K562 (cell line): ENCODE measurements at regions not wholly inside any gene's neighbourhood (a gene's known extent, or its start where the extent isn't known, plus 50 kb on each side); places are given as distances from the start of the nearest gene placed in this dataset.

Experiments
- CTCF ChIP-seq, 3 experiments: IDR thresholded peaks in 2 of 3; conservative IDR thresholded peaks in 1 of 3; 2 replicates each; pipeline ENCODE4 v1.5.1; 2011 to 2012; ENCODE audit warnings: low read length in 3 of 3, mild to moderate bottlenecking in 3 of 3, control low read depth in 2 of 3, improper control_type of control experiment in 1 of 3, inconsistent platforms in 1 of 3, low read depth in 1 of 3, mixed read lengths in 1 of 3, moderate library complexity in 1 of 3; ENCODE audit not compliant: insufficient read depth in 2 of 3
- EZH2 ChIP-seq: IDR thresholded peaks from 2 replicates; pipeline ENCODE4 v1.6.1; 2012; ENCODE audit warnings: low read depth, mild to moderate bottlenecking, inconsistent platforms, low read length, borderline replicate concordance
- FOSL1 ChIP-seq: fragments of 200-800 bp; sonication (Bioruptor generic); conservative IDR thresholded peaks from 2 replicates; pipeline ENCODE4 v1.6.1; 2016; ENCODE audit warnings: missing genetic modification characterization, missing compliant biosample characterization
- IRF1 ChIP-seq: sonication (generic); formaldehyde crosslinking; IDR thresholded peaks from 2 replicates; pipeline ENCODE4 v1.8.0; 2022; ENCODE audit warnings: missing genetic modification reagents, mild to moderate bottlenecking, borderline replicate concordance
- KLF10 ChIP-seq: fragments of 250-450 bp; sonication (Bioruptor Pico); IDR thresholded peaks from 2 replicates; pipeline ENCODE4 v1.6.1; 2021; ENCODE audit warnings: matching md5 sums
- RAD21 ChIP-seq, 2 experiments: fragments of 250-450 bp in 1 of 2; fragments of 450-650 bp in 1 of 2; sonication (Bioruptor Pico) in 1 of 2; formaldehyde crosslinking in 1 of 2; IDR thresholded peaks in 1 of 2; conservative IDR thresholded peaks in 1 of 2; 2 replicates each; pipeline versions ENCODE4 v1.4.0 to v1.8.0; 2020 to 2022; ENCODE audit warnings: mild to moderate bottlenecking in 2 of 2, moderate library complexity in 1 of 2
- TAF7 ChIP-seq: fragments of 450-650 bp; IDR thresholded peaks from 2 replicates; pipeline ENCODE4 v1.6.1; 2016; ENCODE audit warnings: missing genetic modification characterization, missing compliant biosample characterization
- TCF3 ChIP-seq: sonication (generic); formaldehyde crosslinking; IDR thresholded peaks from 2 replicates; pipeline ENCODE4 v1.4.0; 2020; ENCODE audit warnings: mild to moderate bottlenecking, missing genetic modification reagents
- TCF7L2 ChIP-seq: fragments of 150-350 bp; IDR thresholded peaks from 2 replicates; pipeline ENCODE4 v1.6.1; 2016; ENCODE audit warnings: low read depth, mild to moderate bottlenecking, low read length, moderate library complexity
- ZKSCAN1 ChIP-seq: fragments of 150-350 bp; IDR thresholded peaks from 2 replicates; pipeline ENCODE4 v1.6.1; 2016; ENCODE audit warnings: low read depth, low read length

GRCh38 chr16:51549836-51550235, 398.8 kb upstream of the SALL1 start:
- TF ChIP-seq CTCF (IDR thresholded peaks at IDR 0.05 in 2 of 3, conservative IDR thresholded peaks at IDR 0.05 in 1 of 3; ENCODE audit: insufficient read depth in 2 of 3, low read depth in 1 of 3, low read length in 3 of 3) = no peak
- no peak for TF ChIP-seq TAF7 (tag)
- TF ChIP-seq IRF1 (CRISPR knock-in tag) = no peak
- no peak for TF ChIP-seq TCF7L2
- no peak for TF ChIP-seq RAD21 (CRISPR knock-in tag; conservative IDR thresholded peaks at IDR 0.05 in 1 of 2, IDR thresholded peaks at IDR 0.05 in 1 of 2)
- no peak for TF ChIP-seq FOSL1
- TF ChIP-seq KLF10 (CRISPR knock-in tag) = no peak
- TF ChIP-seq TCF3 (CRISPR knock-in tag) = no peak
- no peak for TF ChIP-seq ZKSCAN1
- TF ChIP-seq EZH2 = no peak
